GM23338 (cell line): ENCODE measurements at regions not wholly inside any gene's neighbourhood (a gene's known extent, or its start where the extent isn't known, plus 50 kb on each side); places are given as distances from the start of the nearest gene placed in this dataset.

ENCODE experiments used
- CTCF ChIP-seq, 2 experiments: fragments of 200-600 bp in 1 of 2; sonication (generic) in 1 of 2; conservative IDR thresholded peaks; 2 replicates each; pipeline versions ENCODE4 v1.5.1 to v1.6.1; 2016 to 2017; ENCODE audit warnings: antibody characterized with exemption in 2 of 2, low read depth in 2 of 2, mild to moderate bottlenecking in 2 of 2, moderate library complexity in 1 of 2
- EZH2 ChIP-seq: fragments of 200-600 bp; sonication (generic); IDR thresholded peaks from one replicate; pipeline ENCODE4 v1.8.0; 2017; ENCODE audit warnings: antibody characterized with exemption, mild to moderate bottlenecking, low read depth; ENCODE audit not compliant: unreplicated experiment
- POLR2AphosphoS5 ChIP-seq: IDR thresholded peaks from 2 replicates; pipeline ENCODE4 v1.6.1; 2016; ENCODE audit warnings: antibody characterized with exemption, low read depth
- REST ChIP-seq: IDR thresholded peaks from one replicate; pipeline ENCODE4 v1.6.1; 2018; ENCODE audit warnings: antibody characterized with exemption; ENCODE audit not compliant: unreplicated experiment
- STAT1 ChIP-seq: IDR thresholded peaks from one replicate; pipeline ENCODE4 v1.6.1; 2016; ENCODE audit warnings: antibody characterized with exemption; ENCODE audit not compliant: unreplicated experiment
- ZNF114 ChIP-seq: fragments of 250-450 bp; sonication (Bioruptor Pico); IDR thresholded peaks from 2 replicates; pipeline ENCODE4 v1.5.0; 2020; ENCODE audit warnings: mild to moderate bottlenecking, moderate library complexity
- ZNF331 ChIP-seq: fragments of 250-450 bp; sonication (Bioruptor Pico); IDR thresholded peaks from 2 replicates; pipeline ENCODE4 v1.5.0; 2020; ENCODE audit warnings: low read depth, mild to moderate bottlenecking, moderate library complexity
- ZNF462 ChIP-seq: fragments of 250-450 bp; sonication (Bioruptor Pico); IDR thresholded peaks from 2 replicates; pipeline ENCODE4 v1.5.0; 2020; ENCODE audit warnings: mild to moderate bottlenecking, moderate library complexity

GRCh38 chr2:103660947-103661346, 899.1 kb downstream of the TMEM182 start (continued):
- no peak for TF ChIP-seq ZNF462
- TF ChIP-seq STAT1, result no peak
- no peak for TF ChIP-seq ZNF331
- TF ChIP-seq CTCF (conservative IDR thresholded peaks at IDR 0.05; ENCODE audit: low read depth in 2 of 2), result no peak
- no peak for TF ChIP-seq REST
- no peak for TF ChIP-seq POLR2AphosphoS5
- no peak for TF ChIP-seq EZH2
- no peak for TF ChIP-seq ZNF114 (CRISPR knock-in tag)
